H1 (cell line): ENCODE measurements at regions not wholly inside any gene's neighbourhood (a gene's known extent, or its start where the extent isn't known, plus 50 kb on each side); places are given as distances from the start of the nearest gene placed in this dataset.

ENCODE experiments used
- CTCF ChIA-PET: fragments of 300-600 bp; sonication (Branson Sonifier 250); formaldehyde crosslinking; loops from one replicate; lab custom pipeline; 2021; ENCODE audit not compliant: partially characterized antibody; lab: Charles Lee
- POLR2A ChIA-PET: fragments of 300-600 bp; sonication (Branson Sonifier 250); formaldehyde crosslinking; loops from one replicate; lab custom pipeline; 2021; ENCODE audit warnings: inconsistent platforms; ENCODE audit not compliant: partially characterized antibody; lab: Charles Lee
- DNase-seq, 2 experiments: peaks; one replicate each; pipeline versions ENCODE4 v3.0.0 to v3.0.0-alpha.2; 2010 to 2022; ENCODE audit warnings: low spot score in 2 of 2, low read depth in 1 of 2, mixed read lengths in 1 of 2
- FAIRE-seq: peaks from 2 replicates; lab custom pipeline; 2011; peaks lifted over from hg19 to GRCh38; lab: Jason Lieb, UNC
- H2AFZ ChIP-seq: 2 replicates; pipeline ENCODE4 v1.8.1; 2012; ENCODE audit warnings: low read length, inconsistent platforms
- H2AK5ac ChIP-seq: 2 replicates; pipeline ENCODE4 v1.6.1; 2013; ENCODE audit warnings: low read depth, low read length
- H2BK120ac ChIP-seq: replicated peaks from 2 replicates; pipeline ENCODE3; 2013; ENCODE audit warnings: low read depth, low read length, inconsistent platforms
- H2BK12ac ChIP-seq: 2 replicates; pipeline ENCODE4 v1.6.1; 2013; ENCODE audit warnings: low read depth, low read length
- H2BK15ac ChIP-seq: 2 replicates; pipeline ENCODE4 v1.6.1; 2013; ENCODE audit warnings: low read length
- H2BK20ac ChIP-seq: 2 replicates; pipeline ENCODE4 v1.6.1; 2013; ENCODE audit warnings: low read length
- H2BK5ac ChIP-seq: 2 replicates; pipeline ENCODE4 v1.6.1; 2013; ENCODE audit warnings: low read depth, low read length
- H3K14ac ChIP-seq: 2 replicates; pipeline ENCODE4 v1.6.1; 2013; ENCODE audit warnings: inconsistent platforms; ENCODE audit not compliant: insufficient read length
- H3K18ac ChIP-seq: 2 replicates; pipeline ENCODE4 v1.6.1; 2013; ENCODE audit warnings: low read length; ENCODE audit errors: extremely low read depth
- H3K23ac ChIP-seq: 2 replicates; pipeline ENCODE4 v1.6.1; 2013; ENCODE audit warnings: inconsistent platforms; ENCODE audit not compliant: insufficient read length
- H3K23me2 ChIP-seq: 2 replicates; pipeline ENCODE4 v1.6.1; 2013; ENCODE audit warnings: low read depth, low read length
- H3K27ac ChIP-seq: 2 replicates; pipeline ENCODE4 v1.6.1; 2011; ENCODE audit warnings: low read depth, low read length, inconsistent platforms
- H3K27me3 ChIP-seq, 4 experiments: replicated peaks in 1 of 4; 1 replicate in 1 of 4; 2 replicates in 3 of 4; pipeline versions ENCODE4 v1.6.1 to v1.8.1; 2011 to 2013; ENCODE audit warnings: low read length in 3 of 4, mild to moderate bottlenecking in 3 of 4, inconsistent platforms in 2 of 4, mixed read lengths in 2 of 4, moderate library complexity in 1 of 4; ENCODE audit not compliant: control insufficient read depth in 3 of 4, insufficient read depth in 3 of 4; ENCODE audit errors: extremely low read depth in 1 of 4
- H3K36me3 ChIP-seq, 4 experiments: 2 replicates each; pipeline versions ENCODE4 v1.6.1 to v1.8.1; 2011 to 2013; ENCODE audit warnings: mild to moderate bottlenecking in 4 of 4, low read length in 3 of 4, moderate library complexity in 2 of 4, control low read depth in 1 of 4, inconsistent platforms in 1 of 4; ENCODE audit not compliant: insufficient read depth in 4 of 4, control insufficient read depth in 2 of 4
- H3K4ac ChIP-seq: replicated peaks from 2 replicates; pipeline ENCODE3; 2013; ENCODE audit warnings: low read length, low read depth, mixed read lengths, inconsistent platforms; ENCODE audit not compliant: insufficient read length
- H3K4me1 ChIP-seq, 4 experiments: replicated peaks in 1 of 4; 1 replicate in 1 of 4; 2 replicates in 3 of 4; pipeline versions ENCODE4 v1.6.1 to v1.8.1; 2011 to 2013; ENCODE audit warnings: low read length in 3 of 4, inconsistent platforms in 2 of 4, mixed read lengths in 1 of 4; ENCODE audit not compliant: insufficient read depth in 4 of 4, control insufficient read depth in 3 of 4
- H3K4me2 ChIP-seq, 2 experiments: 2 replicates each; pipeline versions ENCODE4 v1.6.1 to v1.8.1; 2011 to 2013; ENCODE audit warnings: low read depth in 2 of 2, low read length in 2 of 2, control low read depth in 1 of 2, inconsistent platforms in 1 of 2, mild to moderate bottlenecking in 1 of 2; ENCODE audit not compliant: insufficient read depth in 1 of 2
- H3K4me3 ChIP-seq, 4 experiments: fragments of 200-600, 300-600 bp in 1 of 4; sonication (generic), shearing (Covaris generic), sonication (Bioruptor Twin) in 1 of 4; 2 replicates each; pipeline versions ENCODE4 v1.5.1 to v1.8.1; 2011 to 2016; ENCODE audit warnings: low read length in 4 of 4, low read depth in 3 of 4, control low read depth in 2 of 4, inconsistent platforms in 2 of 4, mild to moderate bottlenecking in 2 of 4, mixed read lengths in 1 of 4, moderate library complexity in 1 of 4; ENCODE audit not compliant: insufficient read depth in 2 of 4; ENCODE audit errors: extremely low read depth in 1 of 4
- H3K56ac ChIP-seq: replicated peaks from 2 replicates; pipeline ENCODE3; 2013; ENCODE audit warnings: low read depth, mild to moderate bottlenecking, mixed read lengths, low read length, inconsistent platforms; ENCODE audit not compliant: insufficient read length
- H3K79me1 ChIP-seq: 2 replicates; pipeline ENCODE4 v1.6.1; 2013; ENCODE audit warnings: low read depth, low read length, control low read depth
- H3K79me2 ChIP-seq, 2 experiments: 2 replicates each; pipeline versions ENCODE4 v1.6.1 to v1.8.1; 2012 to 2013; ENCODE audit warnings: low read length in 2 of 2, mild to moderate bottlenecking in 2 of 2, inconsistent platforms in 1 of 2; ENCODE audit not compliant: insufficient read depth in 2 of 2, control insufficient read depth in 1 of 2
- H3K9ac ChIP-seq, 4 experiments: replicated peaks in 1 of 4; 1 replicate in 1 of 4; 2 replicates in 3 of 4; pipeline versions ENCODE4 v1.6.1 to v1.8.1; 2011 to 2013; ENCODE audit warnings: low read depth in 3 of 4, low read length in 3 of 4, control low read depth in 2 of 4, mild to moderate bottlenecking in 2 of 4, moderate library complexity in 2 of 4, inconsistent platforms in 1 of 4; ENCODE audit errors: extremely low read depth in 1 of 4
- H3K9me3 ChIP-seq, 2 experiments: 2 replicates each; pipeline versions ENCODE4 v1.6.1 to v1.8.1; 2012 to 2013; ENCODE audit warnings: mild to moderate bottlenecking in 2 of 2, moderate library complexity in 2 of 2, control low read depth in 1 of 2, inconsistent platforms in 1 of 2, low read depth in 1 of 2, low read length in 1 of 2, mixed read lengths in 1 of 2; ENCODE audit not compliant: insufficient read depth in 2 of 2
- H4K20me1 ChIP-seq, 2 experiments: replicated peaks in 1 of 2; 2 replicates each; pipeline versions ENCODE3 to v1.8.1; 2011 to 2013; ENCODE audit warnings: inconsistent platforms in 2 of 2, low read length in 2 of 2, mild to moderate bottlenecking in 1 of 2; ENCODE audit not compliant: insufficient read depth in 2 of 2, control insufficient read depth in 1 of 2
- H4K5ac ChIP-seq: 2 replicates; pipeline ENCODE4 v1.6.1; 2013; ENCODE audit warnings: low read length, low read depth, mixed read lengths, inconsistent platforms; ENCODE audit not compliant: insufficient read length
- H4K8ac ChIP-seq: 2 replicates; pipeline ENCODE4 v1.8.0; 2013; ENCODE audit warnings: mild to moderate bottlenecking, moderate library complexity, low read length, inconsistent platforms; ENCODE audit not compliant: insufficient read depth; ENCODE audit errors: extremely low read depth
- H4K91ac ChIP-seq: replicated peaks from 2 replicates; pipeline ENCODE3; 2013; ENCODE audit warnings: low read length, mixed read lengths, inconsistent platforms; ENCODE audit not compliant: insufficient read length
- CHD7 ChIP-seq: fragments of 300-600 bp; sonication (generic); IDR thresholded peaks from 2 replicates; pipeline ENCODE4 v1.7.1; 2012; ENCODE audit warnings: low read length, moderate library complexity, mild to moderate bottlenecking, inconsistent platforms; ENCODE audit not compliant: insufficient replicate concordance
- WGBS, 2 experiments: shearing (Covaris generic) in 1 of 2; methylation state at CpG; one replicate each; pipeline versions ENCODE4 v1.1.6 to v1.1.7; 2013 to 2015; ENCODE audit warnings: low lambda C conversion rate in 2 of 2, mixed read lengths in 2 of 2, inconsistent platforms in 1 of 2, low coverage in 1 of 2, missing lambda C conversion rate in 1 of 2; ENCODE audit not compliant: insufficient replicate concordance in 2 of 2, insufficient coverage in 1 of 2, insufficient read length in 1 of 2; ENCODE audit errors: extremely low coverage in 1 of 2, missing lambda C conversion rate in 1 of 2; 5-methylcytosine and 5-hydroxymethylcytosine counted together

DNA sequence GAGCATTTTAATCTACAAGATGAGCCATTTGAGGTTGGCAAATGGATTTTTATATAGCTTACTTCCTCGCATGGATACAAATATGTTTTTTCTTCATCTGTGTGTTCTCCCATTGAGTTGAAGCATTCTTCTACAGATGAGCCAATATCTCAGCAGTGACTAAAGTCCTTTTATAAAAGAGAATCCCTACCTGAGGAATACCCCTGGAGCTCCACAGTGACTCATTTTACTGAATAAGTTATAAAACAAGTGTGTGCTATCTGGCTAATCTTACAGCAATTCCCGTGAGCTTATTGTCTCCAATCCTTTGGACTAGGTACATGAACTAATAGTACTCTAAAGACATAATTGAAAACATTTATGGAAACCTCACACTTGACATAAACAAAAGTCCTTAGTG is 354.2 kb upstream of the BCHE start:
- H3K79me1 ChIP-seq: no peaks in the 10 kb centered on the region
- H2AFZ ChIP-seq: no peak overlapping the region
- no peak overlapping the region for H3K9ac ChIP-seq
- H3K27ac ChIP-seq: no peak overlapping the region
- DNase-seq (no peak), FAIRE-seq (no peak)
- H2BK12ac ChIP-seq: no peak overlapping the region
- no peak overlapping the region for H4K5ac ChIP-seq
- no peak overlapping the region for H2BK20ac ChIP-seq
- no peak overlapping the region for H3K56ac ChIP-seq
- no peak overlapping the region for H2AK5ac ChIP-seq
- H3K18ac ChIP-seq: no peak overlapping the region
- H3K9me3 ChIP-seq: no peaks in the 10 kb centered on the region
- no peaks in the 10 kb centered on the region for H3K79me2 ChIP-seq
- no peak overlapping the region for H2BK15ac ChIP-seq
- no peak overlapping the region for H3K4me3 ChIP-seq
- peaks cover 0 to 3% (median 0%) of the 10 kb centered on the region in 4 experiments; a peak in 2 of 7 replicates for H3K4me1 ChIP-seq
- H3K4me2 ChIP-seq: no peak overlapping the region
- H3K27me3 ChIP-seq: no peaks in the 10 kb centered on the region
- H3K14ac ChIP-seq: no peak overlapping the region
- WGBS, 2 experiments: 88% methylated on average over 2 of the region's 2 CpGs; no CpG with 5 or more reads in 1 of the 2 experiments
- no peak overlapping the region for H3K23ac ChIP-seq
- ChIA-PET POLR2A (no interaction called here), CTCF (no interaction called here)
- no peak overlapping the region for H3K4ac ChIP-seq
- H3K23me2 ChIP-seq: no peaks in the 10 kb centered on the region
- H2BK120ac ChIP-seq: no peak overlapping the region
- H4K91ac ChIP-seq: no peak overlapping the region
- H4K8ac ChIP-seq: no peak overlapping the region
- H3K36me3 ChIP-seq: no peaks in the 10 kb centered on the region
- H4K20me1 ChIP-seq: no peaks in the 10 kb centered on the region
- H2BK5ac ChIP-seq: no peak overlapping the region
- no peak for TF ChIP-seq CHD7
